ENCODE measurements at regions not wholly inside any gene's neighbourhood (a gene's known extent, or its start where the extent isn't known, plus 50 kb on each side); places are given as distances from the start of the nearest gene placed in this dataset.
"Not testable (repeated sequence)": the region's sequence is repeated elsewhere in the genome, so short reads cannot be mapped to it uniquely, and the experiment has no call there.

- TF ChIP-seq CTCF (IDR thresholded peaks at IDR 0.05; ENCODE audit: insufficient read depth, missing control alignments) = no peak
- DNase-seq (ENCODE audit: insufficient read length, low spot score) (no peak), FAIRE-seq (no peak)
Observed at GRCh38 chrX:117400839-117401238, 715.8 kb downstream of the KLHL13 start.

- TF ChIP-seq CTCF (IDR thresholded peaks at IDR 0.05; ENCODE audit: insufficient read depth, missing control alignments) = no peak
- DNase-seq (ENCODE audit: insufficient read length, low spot score) = no peak
- FAIRE-seq = no peak
Observed at GRCh38 chrX:117400005-117400404, 716.6 kb downstream of the KLHL13 start.

GRCh38 chrX:117397844-117398243 lies 718.8 kb downstream of the KLHL13 start:
- DNase-seq (ENCODE audit: insufficient read length, low spot score) (no peak), FAIRE-seq (no peak)
- no peak for TF ChIP-seq CTCF (IDR thresholded peaks at IDR 0.05; ENCODE audit: insufficient read depth, missing control alignments)

- FAIRE-seq = not testable (repeated sequence)
Observed at GRCh38 chrX:117394506-117395070, 722.0 kb downstream of the KLHL13 start.

GRCh38 chrX:117392360-117392759 lies 724.2 kb downstream of the KLHL13 start:
- not testable (repeated sequence) for FAIRE-seq; DNase-seq (ENCODE audit: insufficient read length, low spot score)

More at GRCh38 chrX:117394506-117395070, 722.0 kb downstream of the KLHL13 start:
- not testable (repeated sequence) for DNase-seq (ENCODE audit: insufficient read length, low spot score)

GRCh38 chrX:117376460-117376859 lies 740.1 kb downstream of the KLHL13 start:
- DNase-seq (ENCODE audit: insufficient read length, low spot score) (no peak), FAIRE-seq (no peak)
- no peak for TF ChIP-seq CTCF (IDR thresholded peaks at IDR 0.05; ENCODE audit: insufficient read depth, missing control alignments)

GRCh38 chrX:117335209-117335608 lies 781.4 kb downstream of the KLHL13 start:
- no peak for FAIRE-seq
- TF ChIP-seq CTCF (IDR thresholded peaks at IDR 0.05; ENCODE audit: insufficient read depth, missing control alignments) = no peak
- DNase-seq (ENCODE audit: insufficient read length, low spot score) = no peak

- no peak for FAIRE-seq
- no peak for DNase-seq (ENCODE audit: insufficient read length, low spot score)
- no peak for TF ChIP-seq CTCF (IDR thresholded peaks at IDR 0.05; ENCODE audit: insufficient read depth, missing control alignments)
Observed at GRCh38 chrX:117327373-117327772, 789.2 kb downstream of the KLHL13 start.
